ENCODE measurements at regions not wholly inside any gene's neighbourhood (a gene's known extent, or its start where the extent isn't known, plus 50 kb on each side); places are given as distances from the start of the nearest gene placed in this dataset.

GRCh38 chr2:176468457-176469113, 199.3 kb downstream of the MTX2 start:
- DNase-seq (ENCODE audit: low read depth in 2 of 2): no peak

- no peak for DNase-seq (ENCODE audit: low read depth in 2 of 2)
Measured at GRCh38 chr2:176470713-176471112, 201.5 kb downstream of the MTX2 start.

- DNase-seq (ENCODE audit: low read depth in 2 of 2): no peak
Measured at GRCh38 chr2:176471949-176472348, 202.7 kb downstream of the MTX2 start.

GRCh38 chr2:176473177-176473576, 203.9 kb downstream of the MTX2 start:
- no peak for DNase-seq (ENCODE audit: low read depth in 2 of 2)

- no peak for DNase-seq (ENCODE audit: low read depth in 2 of 2)
Measured at GRCh38 chr2:176473851-176474250, 204.6 kb downstream of the MTX2 start.

GRCh38 chr2:176477336-176477735, 208.1 kb downstream of the MTX2 start:
- DNase-seq (ENCODE audit: low read depth in 2 of 2): no peak

- DNase-seq (ENCODE audit: low read depth in 2 of 2): no peak
Measured at GRCh38 chr2:176479961-176480360, 210.7 kb downstream of the MTX2 start.

GRCh38 chr2:176482107-176482506, 212.9 kb downstream of the MTX2 start:
- DNase-seq (ENCODE audit: low read depth in 2 of 2): no peak

- DNase-seq (ENCODE audit: low read depth in 2 of 2): no peak
Measured at GRCh38 chr2:176483476-176483875, 214.2 kb downstream of the MTX2 start.

- no peak for DNase-seq (ENCODE audit: low read depth in 2 of 2)
Measured at GRCh38 chr2:176483901-176484568, 214.8 kb downstream of the MTX2 start.

- DNase-seq (ENCODE audit: low read depth in 2 of 2): no peak
Measured at GRCh38 chr2:176484838-176485237, 215.6 kb downstream of the MTX2 start.

GRCh38 chr2:176488431-176488830, 219.2 kb downstream of the MTX2 start:
- DNase-seq (ENCODE audit: low read depth in 2 of 2): no peak

GRCh38 chr2:176490061-176490861, 221.0 kb downstream of the MTX2 start:
- DNase-seq (ENCODE audit: low read depth in 2 of 2): no peak

GRCh38 chr2:176491172-176491904, 222.1 kb downstream of the MTX2 start:
- no peak for DNase-seq (ENCODE audit: low read depth in 2 of 2)

- DNase-seq (ENCODE audit: low read depth in 2 of 2): no peak
Measured at GRCh38 chr2:176492583-176492982, 223.3 kb downstream of the MTX2 start.

GRCh38 chr2:176493226-176493825, 224.1 kb downstream of the MTX2 start:
- no peak for DNase-seq (ENCODE audit: low read depth in 2 of 2)

- no peak for DNase-seq (ENCODE audit: low read depth in 2 of 2)
Measured at GRCh38 chr2:176493909-176494308, 224.7 kb downstream of the MTX2 start.

GRCh38 chr2:176494949-176495353, 225.7 kb downstream of the MTX2 start:
- DNase-seq (ENCODE audit: low read depth in 2 of 2): no peak

- DNase-seq (ENCODE audit: low read depth in 2 of 2): no peak
Measured at GRCh38 chr2:176495826-176496225, 226.6 kb downstream of the MTX2 start.

- no peak for DNase-seq (ENCODE audit: low read depth in 2 of 2)
Measured at GRCh38 chr2:176496761-176497160, 227.5 kb downstream of the MTX2 start.

- no peak for DNase-seq (ENCODE audit: low read depth in 2 of 2)
Measured at GRCh38 chr2:176500901-176501300, 231.7 kb downstream of the MTX2 start.

- DNase-seq (ENCODE audit: low read depth in 2 of 2): no peak
Measured at GRCh38 chr2:176501617-176502016, 232.4 kb downstream of the MTX2 start.
